ENCODE measurements at regions not wholly inside any gene's neighbourhood (a gene's known extent, or its start where the extent isn't known, plus 50 kb on each side); places are given as distances from the start of the nearest gene placed in this dataset.

DNA sequence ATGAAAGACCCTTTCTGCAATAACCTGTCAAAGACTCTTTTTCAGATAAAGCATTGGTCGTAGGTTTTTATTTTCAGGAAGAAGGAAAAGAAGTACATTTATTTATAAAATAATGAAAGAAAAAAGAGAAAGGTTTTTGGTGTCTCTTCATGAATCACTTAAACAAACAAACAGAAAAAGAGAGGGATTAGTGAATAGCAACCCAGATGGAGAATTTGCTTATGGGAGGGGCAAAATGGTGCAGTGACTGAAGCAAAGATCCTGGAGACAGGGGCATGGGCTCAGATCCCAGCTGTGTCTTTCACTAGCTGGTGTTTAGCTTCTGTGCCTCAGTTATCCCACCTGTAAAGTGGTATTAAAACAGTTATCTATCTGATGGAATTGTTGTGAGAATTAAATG lies 78.6 kb upstream of the PFN2 start:
- Histone ChIP-seq H3K4me3 (ENCODE audit: low read length) (no peak overlapping the region), H3K9me3 (ENCODE audit: control insufficient read depth, insufficient read depth, low read length) (no peaks in the 10 kb centered on the region), H3K36me3 (ENCODE audit: control insufficient read depth, insufficient read depth, low read length) (no peaks in the 10 kb centered on the region), H3K27ac (ENCODE audit: low read length) (no peak overlapping the region), H3K4me1 (ENCODE audit: control insufficient read depth, insufficient read depth, low read length) (no peaks in the 10 kb centered on the region), H3K27me3 (ENCODE audit: control insufficient read depth, insufficient read depth, low read length) (no peaks in the 10 kb centered on the region)
- Mint-ChIP-seq H3K36me3 (no peaks in the 10 kb centered on the region), H3K27me3 (ENCODE audit: low read depth in 2 of 2) (peaks cover 3 to 21% of the 10 kb centered on the region in 2 donors), H3K4me1 (no peaks in the 10 kb centered on the region), H3K27ac (no peak overlapping the region), H3K4me3 (no peak overlapping the region), H3K9me3 (no peaks in the 10 kb centered on the region)
- TF ChIP-seq, protein P1, sequence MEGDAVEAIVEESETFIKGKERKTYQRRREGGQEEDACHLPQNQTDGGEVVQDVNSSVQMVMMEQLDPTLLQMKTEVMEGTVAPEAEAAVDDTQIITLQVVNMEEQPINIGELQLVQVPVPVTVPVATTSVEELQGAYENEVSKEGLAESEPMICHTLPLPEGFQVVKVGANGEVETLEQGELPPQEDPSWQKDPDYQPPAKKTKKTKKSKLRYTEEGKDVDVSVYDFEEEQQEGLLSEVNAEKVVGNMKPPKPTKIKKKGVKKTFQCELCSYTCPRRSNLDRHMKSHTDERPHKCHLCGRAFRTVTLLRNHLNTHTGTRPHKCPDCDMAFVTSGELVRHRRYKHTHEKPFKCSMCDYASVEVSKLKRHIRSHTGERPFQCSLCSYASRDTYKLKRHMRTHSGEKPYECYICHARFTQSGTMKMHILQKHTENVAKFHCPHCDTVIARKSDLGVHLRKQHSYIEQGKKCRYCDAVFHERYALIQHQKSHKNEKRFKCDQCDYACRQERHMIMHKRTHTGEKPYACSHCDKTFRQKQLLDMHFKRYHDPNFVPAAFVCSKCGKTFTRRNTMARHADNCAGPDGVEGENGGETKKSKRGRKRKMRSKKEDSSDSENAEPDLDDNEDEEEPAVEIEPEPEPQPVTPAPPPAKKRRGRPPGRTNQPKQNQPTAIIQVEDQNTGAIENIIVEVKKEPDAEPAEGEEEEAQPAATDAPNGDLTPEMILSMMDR (IDR thresholded peaks at IDR 0.05): no peak
- no peak for DNase-seq
- ATAC-seq: no peak
- WGBS (ENCODE audit: insufficient coverage): no CpG with 5 or more reads among the region's 1 CpG
- intact Hi-C loops (cut with micrococcal nuclease): no loop called here

DNA sequence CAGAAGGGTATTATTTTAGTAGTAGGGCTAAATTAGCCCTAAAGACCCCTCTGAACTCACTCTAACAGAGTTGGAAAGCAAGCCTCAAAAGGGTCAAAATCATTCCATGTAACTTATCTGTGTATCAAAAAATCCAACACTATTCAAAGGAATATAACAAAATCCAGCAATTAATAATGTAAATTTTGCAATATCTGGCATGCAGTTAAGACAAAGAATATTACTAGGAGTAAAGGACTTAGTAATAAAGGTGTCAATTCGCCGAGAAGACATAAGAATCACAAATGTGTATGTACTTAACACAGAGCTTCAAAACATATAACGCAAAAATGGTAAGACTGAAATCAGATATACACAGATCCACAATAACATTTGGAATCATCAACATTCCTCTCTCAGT lies 71.2 kb upstream of the PFN2 start:
- ATAC-seq (no peak), DNase-seq (no peak)
- H3K4me3 Mint-ChIP-seq: no peak overlapping the region
- intact Hi-C loops (cut with micrococcal nuclease): no loop called here
- peaks cover 0 to 17% of the 10 kb centered on the region in 2 donors for H3K27me3 Mint-ChIP-seq (ENCODE audit: low read depth in 2 of 2)
- no peak overlapping the region for H3K27ac ChIP-seq (ENCODE audit: low read length)
- 80% methylated on average over 3 of the region's 3 CpGs for WGBS (ENCODE audit: insufficient coverage)
- H3K4me1 ChIP-seq (ENCODE audit: control insufficient read depth, insufficient read depth, low read length): no peaks in the 10 kb centered on the region
- TF ChIP-seq, protein P1 (IDR thresholded peaks at IDR 0.05): no peak
- no peaks in the 10 kb centered on the region for H3K36me3 ChIP-seq (ENCODE audit: control insufficient read depth, insufficient read depth, low read length)
- H3K9me3 Mint-ChIP-seq: peaks cover 3% of the 10 kb centered on the region in 2 donors
- no peaks in the 10 kb centered on the region for H3K27me3 ChIP-seq (ENCODE audit: control insufficient read depth, insufficient read depth, low read length)
- H3K4me3 ChIP-seq (ENCODE audit: low read length): no peak overlapping the region
- no peaks in the 10 kb centered on the region for H3K4me1 Mint-ChIP-seq
- peaks cover 6% of the 10 kb centered on the region for H3K36me3 Mint-ChIP-seq
- H3K27ac Mint-ChIP-seq: no peak overlapping the region
- peaks cover 3% of the 10 kb centered on the region for H3K9me3 ChIP-seq (ENCODE audit: control insufficient read depth, insufficient read depth, low read length)

DNA sequence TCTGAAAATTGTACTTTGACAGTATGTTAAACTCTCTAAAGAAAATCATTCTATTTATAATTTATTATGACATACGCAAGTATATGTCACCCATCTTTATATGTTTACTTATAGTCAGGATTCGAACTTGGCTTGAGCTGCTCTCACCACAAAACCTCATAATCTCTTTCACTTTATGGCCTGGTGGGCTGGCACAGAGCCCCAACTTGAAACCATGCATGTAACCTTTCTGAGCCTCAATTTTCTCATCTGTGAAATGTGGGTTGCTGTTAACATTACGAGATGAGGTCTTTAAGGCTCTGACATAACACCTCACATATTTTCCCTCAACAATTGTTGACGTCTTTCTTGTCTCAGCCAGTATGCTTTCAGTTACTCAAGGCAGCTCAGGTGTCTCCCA lies 69.4 kb upstream of the PFN2 start:
- Histone ChIP-seq H3K9me3 (ENCODE audit: control insufficient read depth, insufficient read depth, low read length) (peaks cover 3% of the 10 kb centered on the region), H3K4me1 (ENCODE audit: control insufficient read depth, insufficient read depth, low read length) (no peaks in the 10 kb centered on the region), H3K27ac (ENCODE audit: low read length) (no peak overlapping the region), H3K27me3 (ENCODE audit: control insufficient read depth, insufficient read depth, low read length) (no peaks in the 10 kb centered on the region), H3K4me3 (ENCODE audit: low read length) (no peak overlapping the region), H3K36me3 (ENCODE audit: control insufficient read depth, insufficient read depth, low read length) (no peaks in the 10 kb centered on the region)
- Mint-ChIP-seq H3K9me3 (peaks cover 3% of the 10 kb centered on the region in 2 donors), H3K27ac (no peak overlapping the region), H3K4me3 (no peak overlapping the region), H3K27me3 (ENCODE audit: low read depth in 2 of 2) (peaks cover 0 to 16% of the 10 kb centered on the region in 2 donors), H3K36me3 (peaks cover 6% of the 10 kb centered on the region), H3K4me1 (no peaks in the 10 kb centered on the region)
- intact Hi-C loops (cut with micrococcal nuclease): no loop called here
- ATAC-seq (no peak), DNase-seq (no peak)
- TF ChIP-seq, protein P1 (IDR thresholded peaks at IDR 0.05): no peak
- 83% methylated on average over 3 of the region's 4 CpGs for WGBS (ENCODE audit: insufficient coverage)

DNA sequence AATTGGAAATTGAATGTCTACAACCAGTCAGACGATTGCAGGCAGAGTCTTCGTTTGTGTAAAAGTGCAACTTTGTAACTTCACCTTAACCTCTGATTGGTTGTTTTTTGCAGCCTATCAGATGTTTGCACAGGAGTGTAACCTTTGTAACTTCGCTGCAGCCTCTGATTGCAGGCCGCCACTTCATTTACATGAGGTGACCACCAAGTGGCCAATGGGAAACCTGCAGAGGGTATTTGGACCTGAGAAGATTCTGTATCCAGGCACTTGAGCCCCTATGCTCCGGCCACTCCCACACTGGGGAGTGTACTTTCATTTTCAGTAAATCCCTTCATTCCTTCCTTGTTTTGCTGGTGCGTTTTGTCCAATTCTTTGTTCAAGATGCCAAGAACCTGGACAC lies 68.1 kb upstream of the PFN2 start:
- no peak overlapping the region for H3K27ac ChIP-seq (ENCODE audit: low read length)
- Mint-ChIP-seq H3K27ac (no peak overlapping the region), H3K27me3 (ENCODE audit: low read depth in 2 of 2) (peaks cover 0 to 8% of the 10 kb centered on the region in 2 donors), H3K9me3 (peaks cover 3% of the 10 kb centered on the region in 2 donors), H3K4me1 (no peaks in the 10 kb centered on the region), H3K4me3 (no peak overlapping the region), H3K36me3 (peaks cover 6% of the 10 kb centered on the region)
- ATAC-seq (no peak), DNase-seq (no peak)
- no peaks in the 10 kb centered on the region for H3K4me1 ChIP-seq (ENCODE audit: control insufficient read depth, insufficient read depth, low read length)
- H3K36me3 ChIP-seq (ENCODE audit: control insufficient read depth, insufficient read depth, low read length): no peaks in the 10 kb centered on the region
- intact Hi-C loops (cut with micrococcal nuclease): no loop called here
- TF ChIP-seq, protein P1 (IDR thresholded peaks at IDR 0.05): no peak
- no peak overlapping the region for H3K4me3 ChIP-seq (ENCODE audit: low read length)
- no peaks in the 10 kb centered on the region for H3K27me3 ChIP-seq (ENCODE audit: control insufficient read depth, insufficient read depth, low read length)
- peaks cover 3% of the 10 kb centered on the region for H3K9me3 ChIP-seq (ENCODE audit: control insufficient read depth, insufficient read depth, low read length)
- whole genome bisulfite sequencing (ENCODE audit: insufficient coverage): 95% methylated on average over 6 of the region's 6 CpGs

Data from natural killer cell (primary cell).